ENCODE measurements at regions not wholly inside any gene's neighbourhood (a gene's known extent, or its start where the extent isn't known, plus 50 kb on each side); places are given as distances from the start of the nearest gene placed in this dataset.

GRCh38 chr9:108628316-108628715 lies 227.5 kb downstream of the ACTL7B start:
- no peak overlapping the region for H3K4me3 ChIP-seq (ENCODE audit: low read depth in 1 of 3, low read length in 3 of 3)
- H3K9me3 ChIP-seq (ENCODE audit: control insufficient read depth in 4 of 4, low read length in 3 of 4), result no peaks in the 10 kb centered on the region
- no peak for DNase-seq (ENCODE audit: low spot score)
- no peaks in the 10 kb centered on the region for H3K4me1 ChIP-seq (ENCODE audit: control insufficient read depth in 4 of 4, insufficient read depth in 4 of 4, low read length in 3 of 4)
- no peaks in the 10 kb centered on the region for H3K27me3 ChIP-seq (ENCODE audit: control insufficient read depth in 4 of 4, insufficient read depth in 4 of 4, low read length in 3 of 4)
- H3K27ac ChIP-seq (ENCODE audit: low read depth in 1 of 2, low read length in 2 of 2), result no peak overlapping the region
- no peaks in the 10 kb centered on the region for H3K36me3 ChIP-seq (ENCODE audit: control insufficient read depth in 4 of 4, insufficient read depth in 3 of 4, low read depth in 1 of 4, low read length in 3 of 4)
- H3K9ac ChIP-seq (ENCODE audit: low read depth in 1 of 2, low read length in 2 of 2), result no peak overlapping the region
- TF ChIP-seq SP1 (IDR thresholded peaks at IDR 0.05) (no peak), EGR1 (IDR thresholded peaks at IDR 0.05; ENCODE audit: low read depth in 2 of 2) (no peak), TAF1 (conservative IDR thresholded peaks at IDR 0.05) (no peak), FOXA2 (IDR thresholded peaks at IDR 0.05) (no peak), FOXA1 (IDR thresholded peaks at IDR 0.05) (no peak), ATF3 (IDR thresholded peaks at IDR 0.05) (no peak), HNF4G (IDR thresholded peaks at IDR 0.05) (no peak), GABPA (IDR thresholded peaks at IDR 0.05 in 1 of 2, conservative IDR thresholded peaks at IDR 0.05 in 1 of 2) (no peak), ZBTB33 (IDR thresholded peaks at IDR 0.05) (no peak), RXRA (IDR thresholded peaks at IDR 0.05) (no peak), RAD21 (IDR thresholded peaks at IDR 0.05) (no peak), NR2F2 (IDR thresholded peaks at IDR 0.05) (no peak), HNF4A (conservative IDR thresholded peaks at IDR 0.05) (no peak), JUND (IDR thresholded peaks at IDR 0.05) (no peak), MAX (IDR thresholded peaks at IDR 0.05) (no peak), YY1 (IDR thresholded peaks at IDR 0.05) (no peak), CTCF (IDR thresholded peaks at IDR 0.05; ENCODE audit: low read depth, low read length, missing input control) (no peak)
- TF ChIP-seq, protein P1, sequence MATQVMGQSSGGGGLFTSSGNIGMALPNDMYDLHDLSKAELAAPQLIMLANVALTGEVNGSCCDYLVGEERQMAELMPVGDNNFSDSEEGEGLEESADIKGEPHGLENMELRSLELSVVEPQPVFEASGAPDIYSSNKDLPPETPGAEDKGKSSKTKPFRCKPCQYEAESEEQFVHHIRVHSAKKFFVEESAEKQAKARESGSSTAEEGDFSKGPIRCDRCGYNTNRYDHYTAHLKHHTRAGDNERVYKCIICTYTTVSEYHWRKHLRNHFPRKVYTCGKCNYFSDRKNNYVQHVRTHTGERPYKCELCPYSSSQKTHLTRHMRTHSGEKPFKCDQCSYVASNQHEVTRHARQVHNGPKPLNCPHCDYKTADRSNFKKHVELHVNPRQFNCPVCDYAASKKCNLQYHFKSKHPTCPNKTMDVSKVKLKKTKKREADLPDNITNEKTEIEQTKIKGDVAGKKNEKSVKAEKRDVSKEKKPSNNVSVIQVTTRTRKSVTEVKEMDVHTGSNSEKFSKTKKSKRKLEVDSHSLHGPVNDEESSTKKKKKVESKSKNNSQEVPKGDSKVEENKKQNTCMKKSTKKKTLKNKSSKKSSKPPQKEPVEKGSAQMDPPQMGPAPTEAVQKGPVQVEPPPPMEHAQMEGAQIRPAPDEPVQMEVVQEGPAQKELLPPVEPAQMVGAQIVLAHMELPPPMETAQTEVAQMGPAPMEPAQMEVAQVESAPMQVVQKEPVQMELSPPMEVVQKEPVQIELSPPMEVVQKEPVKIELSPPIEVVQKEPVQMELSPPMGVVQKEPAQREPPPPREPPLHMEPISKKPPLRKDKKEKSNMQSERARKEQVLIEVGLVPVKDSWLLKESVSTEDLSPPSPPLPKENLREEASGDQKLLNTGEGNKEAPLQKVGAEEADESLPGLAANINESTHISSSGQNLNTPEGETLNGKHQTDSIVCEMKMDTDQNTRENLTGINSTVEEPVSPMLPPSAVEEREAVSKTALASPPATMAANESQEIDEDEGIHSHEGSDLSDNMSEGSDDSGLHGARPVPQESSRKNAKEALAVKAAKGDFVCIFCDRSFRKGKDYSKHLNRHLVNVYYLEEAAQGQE (IDR thresholded peaks at IDR 0.05), result no peak
